ENCODE measurements at regions not wholly inside any gene's neighbourhood (a gene's known extent, or its start where the extent isn't known, plus 50 kb on each side); places are given as distances from the start of the nearest gene placed in this dataset.

DNA sequence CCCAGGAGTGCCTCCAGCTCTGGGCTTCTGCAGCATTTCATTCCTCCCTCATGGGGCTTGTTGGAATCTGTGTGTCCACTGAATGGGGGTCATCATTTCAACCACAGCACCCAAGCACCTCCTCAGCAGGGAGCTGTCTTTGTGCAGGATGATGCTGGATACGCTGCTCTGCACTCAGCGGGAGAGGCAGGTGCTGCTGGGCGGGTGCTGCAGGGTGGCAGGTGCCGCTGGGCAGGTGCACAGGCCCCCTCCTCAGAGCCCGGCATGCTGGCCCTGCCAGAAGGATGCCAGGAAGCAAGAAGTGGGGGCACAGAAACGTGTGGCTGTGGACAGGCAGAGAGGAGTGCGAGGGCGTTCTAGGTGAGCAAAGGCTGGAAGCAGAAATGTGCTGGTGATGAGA lies 121.8 kb upstream of the VSTM2B start:
- no peak overlapping the region for H3K4me3 ChIP-seq (replicated peaks in 1 of 2; ENCODE audit: low read depth in 2 of 2, low read length in 2 of 2)
- DNase-seq (ENCODE audit: low read depth in 2 of 2), result no peak
- TF ChIP-seq, protein P1, sequence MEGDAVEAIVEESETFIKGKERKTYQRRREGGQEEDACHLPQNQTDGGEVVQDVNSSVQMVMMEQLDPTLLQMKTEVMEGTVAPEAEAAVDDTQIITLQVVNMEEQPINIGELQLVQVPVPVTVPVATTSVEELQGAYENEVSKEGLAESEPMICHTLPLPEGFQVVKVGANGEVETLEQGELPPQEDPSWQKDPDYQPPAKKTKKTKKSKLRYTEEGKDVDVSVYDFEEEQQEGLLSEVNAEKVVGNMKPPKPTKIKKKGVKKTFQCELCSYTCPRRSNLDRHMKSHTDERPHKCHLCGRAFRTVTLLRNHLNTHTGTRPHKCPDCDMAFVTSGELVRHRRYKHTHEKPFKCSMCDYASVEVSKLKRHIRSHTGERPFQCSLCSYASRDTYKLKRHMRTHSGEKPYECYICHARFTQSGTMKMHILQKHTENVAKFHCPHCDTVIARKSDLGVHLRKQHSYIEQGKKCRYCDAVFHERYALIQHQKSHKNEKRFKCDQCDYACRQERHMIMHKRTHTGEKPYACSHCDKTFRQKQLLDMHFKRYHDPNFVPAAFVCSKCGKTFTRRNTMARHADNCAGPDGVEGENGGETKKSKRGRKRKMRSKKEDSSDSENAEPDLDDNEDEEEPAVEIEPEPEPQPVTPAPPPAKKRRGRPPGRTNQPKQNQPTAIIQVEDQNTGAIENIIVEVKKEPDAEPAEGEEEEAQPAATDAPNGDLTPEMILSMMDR (IDR thresholded peaks at IDR 0.05; ENCODE audit: low read depth, low read length), result no peak

DNA sequence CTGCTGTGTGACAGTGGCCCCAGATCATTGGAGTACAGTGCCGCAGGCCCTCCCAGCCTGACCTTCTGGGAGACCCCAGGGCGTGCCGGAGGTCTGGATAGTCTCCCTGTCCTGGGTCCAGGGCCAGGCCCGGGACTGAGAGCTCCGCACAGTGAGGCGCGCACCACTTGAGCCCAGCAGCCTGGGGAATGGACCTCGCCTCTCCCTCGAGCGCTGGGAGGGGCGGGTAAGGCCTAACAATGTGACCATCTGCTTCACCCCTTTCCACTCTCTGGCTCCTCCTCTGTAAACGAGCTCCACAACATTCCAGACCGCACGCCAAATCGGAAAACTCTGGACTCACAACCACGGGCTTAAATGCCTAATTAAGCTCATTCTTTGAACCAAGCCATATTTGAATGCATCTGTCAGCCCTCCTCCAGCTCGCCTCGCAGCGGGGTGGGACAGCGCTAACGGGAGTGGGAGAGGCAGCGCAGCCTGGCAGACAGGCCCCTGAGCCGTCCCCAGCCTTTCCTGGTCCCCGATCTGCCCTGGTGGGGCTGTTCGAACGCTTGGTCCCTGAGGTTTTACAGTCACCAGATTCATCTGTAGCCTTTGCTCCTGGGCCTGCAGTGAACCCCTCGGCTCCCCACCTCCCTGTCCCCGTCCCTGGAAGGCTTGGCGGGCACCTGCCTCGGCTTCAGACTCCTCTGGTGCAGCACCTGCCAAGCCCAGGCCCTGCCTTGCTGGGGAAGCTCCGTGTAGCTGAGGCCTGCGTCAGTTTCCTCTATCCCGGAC lies 120.7 kb upstream of the VSTM2B start:
- DNase-seq (ENCODE audit: low read depth in 2 of 2), result no peak
- TF ChIP-seq, protein P1 (IDR thresholded peaks at IDR 0.05; ENCODE audit: low read depth, low read length), result no peak

DNA sequence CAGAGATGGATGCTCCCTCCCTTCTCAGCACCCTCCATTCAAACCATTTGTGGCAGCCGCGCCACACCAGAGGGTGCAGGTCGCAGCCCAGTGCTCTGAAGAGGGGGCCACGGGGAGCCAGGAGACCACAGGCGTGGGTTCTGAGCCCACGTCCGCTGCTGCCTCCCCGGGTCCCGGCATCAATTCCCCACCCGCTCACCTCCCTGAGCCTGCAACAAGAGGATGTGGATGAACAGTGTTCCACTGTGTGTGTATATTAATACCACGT lies 120.1 kb upstream of the VSTM2B start:
- no peak for DNase-seq (ENCODE audit: low read depth in 2 of 2)
- TF ChIP-seq, protein P1 (IDR thresholded peaks at IDR 0.05; ENCODE audit: low read depth, low read length), result no peak
- no peak overlapping the region for H3K4me3 ChIP-seq (replicated peaks in 1 of 2; ENCODE audit: low read depth in 2 of 2, low read length in 2 of 2)

More for the DNA sequence above, 120.7 kb upstream of the VSTM2B start:
- H3K4me3 ChIP-seq (replicated peaks in 1 of 2; ENCODE audit: low read depth in 2 of 2, low read length in 2 of 2), result no peak overlapping the region

DNA sequence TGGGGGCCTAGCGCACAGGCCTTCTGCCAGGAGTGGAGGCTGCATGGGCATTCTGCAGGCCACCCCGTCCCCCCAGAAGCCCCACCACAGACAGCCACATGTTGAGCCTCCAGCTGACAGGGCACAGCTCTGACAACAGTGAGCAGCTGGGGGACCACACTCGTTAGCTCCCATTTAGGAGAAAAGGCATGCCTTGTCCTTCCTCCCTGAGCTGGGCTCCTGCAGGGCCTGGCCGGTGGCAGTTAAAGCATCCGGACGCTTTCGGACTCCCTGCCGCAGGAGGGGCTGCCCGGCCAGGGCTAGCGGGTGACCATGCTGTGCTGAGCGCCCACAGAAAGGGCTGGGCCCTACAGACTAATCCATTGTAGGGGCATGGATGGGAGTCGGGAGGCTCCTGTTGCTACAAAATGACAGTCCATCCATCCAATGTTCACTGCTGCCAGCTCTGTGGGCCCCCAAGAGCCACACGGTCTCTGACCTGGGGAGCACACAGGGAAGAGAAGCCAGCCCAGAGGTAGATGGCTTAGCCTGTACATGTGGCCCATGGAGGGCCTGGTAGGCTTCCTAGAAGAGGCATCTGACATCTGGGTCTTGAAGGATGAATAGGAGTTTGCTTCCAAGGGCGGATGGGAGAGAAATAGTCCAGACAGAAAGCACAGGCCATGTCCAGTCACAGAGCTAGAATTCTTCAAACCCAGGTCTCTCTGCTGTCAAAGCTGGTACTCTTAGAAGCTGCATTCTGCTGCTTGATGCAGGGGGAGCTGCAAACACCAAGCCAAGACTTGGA lies 116.5 kb upstream of the VSTM2B start:
- no peak for DNase-seq (ENCODE audit: low read depth in 2 of 2)
- no peak overlapping the region for H3K4me3 ChIP-seq (replicated peaks in 1 of 2; ENCODE audit: low read depth in 2 of 2, low read length in 2 of 2)
- TF ChIP-seq, protein P1 (IDR thresholded peaks at IDR 0.05; ENCODE audit: low read depth, low read length), result no peak

DNA sequence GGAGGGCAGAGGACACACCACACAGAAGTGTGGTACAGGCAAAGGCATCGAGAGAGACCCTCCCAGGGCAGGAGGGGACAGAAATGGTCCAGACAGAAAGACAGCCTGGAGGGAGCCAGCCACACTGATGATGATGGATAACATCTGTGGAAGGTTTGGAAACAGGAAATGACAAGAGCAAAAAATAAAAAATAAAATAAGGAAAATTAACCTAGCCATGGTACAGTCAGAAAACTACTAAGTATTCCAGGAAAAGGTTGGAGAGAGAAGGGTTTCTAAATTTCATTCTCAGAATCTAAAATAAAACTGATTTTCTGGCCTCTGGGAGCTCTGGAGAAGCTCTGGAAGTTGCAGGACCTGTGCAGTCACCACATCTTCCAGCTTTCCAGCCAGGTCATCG lies 115.2 kb upstream of the VSTM2B start:
- DNase-seq (ENCODE audit: low read depth in 2 of 2), result no peak
- TF ChIP-seq, protein P1 (IDR thresholded peaks at IDR 0.05; ENCODE audit: low read depth, low read length), result no peak
- no peak overlapping the region for H3K4me3 ChIP-seq (replicated peaks in 1 of 2; ENCODE audit: low read depth in 2 of 2, low read length in 2 of 2)

DNA sequence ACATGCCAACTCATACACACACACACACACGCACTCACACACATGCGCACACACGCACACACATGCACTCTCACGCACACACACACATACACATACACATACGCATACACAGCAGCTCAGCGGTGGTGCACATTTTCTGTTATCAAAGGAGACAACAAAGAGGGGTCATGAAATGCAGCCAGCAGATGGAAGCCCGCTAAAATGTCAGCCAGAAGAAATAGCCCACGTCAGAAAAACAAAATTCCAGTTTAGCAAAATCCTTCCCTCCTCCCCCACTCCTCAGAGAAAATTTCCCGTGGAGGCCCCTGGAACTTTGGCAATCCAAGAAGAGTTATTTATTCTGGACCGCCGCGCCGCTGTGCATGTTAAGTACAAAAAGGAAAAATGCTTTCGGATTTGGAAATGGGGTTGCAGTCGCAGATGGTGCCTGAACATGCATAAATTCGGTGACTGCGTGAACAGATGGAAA lies 114.6 kb upstream of the VSTM2B start:
- no peak for DNase-seq (ENCODE audit: low read depth in 2 of 2)
- TF ChIP-seq, protein P1 (IDR thresholded peaks at IDR 0.05; ENCODE audit: low read depth, low read length), result no peak
- H3K4me3 ChIP-seq (replicated peaks in 1 of 2; ENCODE audit: low read depth in 2 of 2, low read length in 2 of 2), result no peak overlapping the region

All from cardiac fibroblast (primary cell).